ENCODE measurements at regions not wholly inside any gene's neighbourhood (a gene's known extent, or its start where the extent isn't known, plus 50 kb on each side); places are given as distances from the start of the nearest gene placed in this dataset.
"Not testable (repeated sequence)": the region's sequence is repeated elsewhere in the genome, so short reads cannot be mapped to it uniquely, and the experiment has no call there.

GRCh38 chr11:69587454-69588090 is 53.4 kb upstream of the CCND1 start:
- no peak overlapping the region for H3K27ac Mint-ChIP-seq

GRCh38 chr11:69588270-69588669 is 52.7 kb upstream of the CCND1 start:
- no peak for TF ChIP-seq CTCF (IDR thresholded peaks at IDR 0.05; ENCODE audit: unreplicated experiment)
- H3K4me1 Mint-ChIP-seq = no peaks in the 10 kb centered on the region
- H3K9me3 Mint-ChIP-seq = peaks cover 8% of the 10 kb centered on the region
- no peaks in the 10 kb centered on the region for H3K27me3 Mint-ChIP-seq (ENCODE audit: low read depth)
- H3K36me3 Mint-ChIP-seq = no peaks in the 10 kb centered on the region
- no peak overlapping the region for H3K4me3 Mint-ChIP-seq
- no peak for DNase-seq (ENCODE audit: low spot score in 2 of 2, unreplicated experiment in 2 of 2)
- no peak overlapping the region for H3K27ac Mint-ChIP-seq

More at GRCh38 chr11:69587454-69588090, 53.4 kb upstream of the CCND1 start:
- no peak for TF ChIP-seq CTCF (IDR thresholded peaks at IDR 0.05; ENCODE audit: unreplicated experiment)
- Mint-ChIP-seq H3K4me1 (no peaks in the 10 kb centered on the region), H3K4me3 (no peak overlapping the region), H3K27me3 (ENCODE audit: low read depth) (no peaks in the 10 kb centered on the region), H3K9me3 (peaks cover 8% of the 10 kb centered on the region), H3K36me3 (no peaks in the 10 kb centered on the region)
- no peak for DNase-seq (ENCODE audit: low spot score in 2 of 2, unreplicated experiment in 2 of 2)

- not testable (repeated sequence) for H3K4me3 Mint-ChIP-seq; H3K27ac Mint-ChIP-seq; H3K9me3 Mint-ChIP-seq; DNase-seq (ENCODE audit: low spot score in 2 of 2, unreplicated experiment in 2 of 2); H3K36me3 Mint-ChIP-seq; H3K27me3 Mint-ChIP-seq (ENCODE audit: low read depth); H3K4me1 Mint-ChIP-seq
These were observed 50.9 kb upstream of the CCND1 start for GRCh38 chr11:69590088-69590487.
